Activated T-helper 1 cell treated with anti-CD3 and anti-CD28 coated beads, Interleukin-12 subunit alpha, Interleukin-12 subunit beta, Interleukin-2, Interleukin-4 antibody, amounts not matched to agents 30 ng/mL and 10 ng/mL and 1 ng/mL, durations not matched to agents 14 hours and 24 hours and 36 hours (primary cell): ENCODE measurements at regions not wholly inside any gene's neighbourhood (a gene's known extent, or its start where the extent isn't known, plus 50 kb on each side); places are given as distances from the start of the nearest gene placed in this dataset.

Source experiments
- DNase-seq: peaks from one replicate; pipeline ENCODE4 v3.0.0; 2021; ENCODE audit warnings: low spot score
- H3K27ac Mint-ChIP-seq: one replicate; pipeline ENCODE4 v1.8.0; 2021; ENCODE audit warnings: mild to moderate bottlenecking, mixed read lengths
- H3K27me3 Mint-ChIP-seq: one replicate; pipeline ENCODE4 v1.8.0; 2022; ENCODE audit warnings: mild to moderate bottlenecking, moderate library complexity, mixed read lengths; ENCODE audit not compliant: insufficient read depth
- H3K36me3 Mint-ChIP-seq: one replicate; pipeline ENCODE4 v1.8.0; 2021; ENCODE audit warnings: low read depth, mixed read lengths
- H3K4me1 Mint-ChIP-seq: one replicate; pipeline ENCODE4 v1.8.0; 2021; ENCODE audit warnings: low read depth, mixed read lengths
- H3K4me3 Mint-ChIP-seq: one replicate; pipeline ENCODE4 v1.8.0; 2021; ENCODE audit warnings: mild to moderate bottlenecking, moderate library complexity, mixed read lengths
- H3K9me3 Mint-ChIP-seq: one replicate; pipeline ENCODE4 v1.8.0; 2021; ENCODE audit warnings: mixed read lengths
- intact Hi-C: fragments of 100-400 bp; cut with micrococcal nuclease; formaldehyde crosslinking; loops from one replicate; pipeline ENCODE4 v1.15.1; 2024

DNA sequence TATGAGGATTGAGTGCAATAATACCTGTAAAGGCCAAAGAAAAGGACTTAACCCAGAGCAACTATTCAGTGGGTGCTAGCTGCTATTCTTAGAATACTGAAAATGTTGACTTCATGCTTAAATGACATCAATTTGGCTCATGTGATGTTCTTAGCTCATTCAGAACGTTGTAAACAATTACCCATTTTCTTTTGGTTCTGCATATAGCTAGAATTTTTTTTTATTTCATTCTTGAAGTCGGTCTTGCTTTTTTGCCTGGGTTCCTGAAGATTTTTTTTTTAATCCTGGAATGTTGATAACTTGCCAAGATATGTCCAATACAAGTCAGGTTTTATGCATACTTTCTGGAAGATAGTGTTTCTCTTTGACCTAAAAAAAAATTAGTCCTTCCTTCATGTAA lies 772.0 kb downstream of the LTN1 start:
- Mint-ChIP-seq H3K36me3 (no peaks in the 10 kb centered on the region), H3K4me1 (no peaks in the 10 kb centered on the region), H3K27me3 (no peaks in the 10 kb centered on the region), H3K4me3 (no peak overlapping the region), H3K9me3 (no peaks in the 10 kb centered on the region), H3K27ac (no peak overlapping the region)
- no peak for DNase-seq
- intact Hi-C loops = no loop called here

- Mint-ChIP-seq H3K9me3 (no peaks in the 10 kb centered on the region), H3K4me3 (no peak overlapping the region), H3K27me3 (no peaks in the 10 kb centered on the region), H3K36me3 (no peaks in the 10 kb centered on the region), H3K4me1 (no peaks in the 10 kb centered on the region), H3K27ac (no peak overlapping the region)
- intact Hi-C loops = no loop called here
- DNase-seq = no peak
Measured at GRCh38 chr21:28216976-28217523, 775.6 kb downstream of the LTN1 start.

- Mint-ChIP-seq H3K27me3 (no peaks in the 10 kb centered on the region), H3K9me3 (no peaks in the 10 kb centered on the region), H3K4me3 (no peak overlapping the region), H3K36me3 (no peaks in the 10 kb centered on the region), H3K27ac (no peak overlapping the region), H3K4me1 (no peaks in the 10 kb centered on the region)
- intact Hi-C loops = no loop called here
- no peak for DNase-seq
Measured at GRCh38 chr21:28215214-28215954, 777.3 kb downstream of the LTN1 start.

DNA sequence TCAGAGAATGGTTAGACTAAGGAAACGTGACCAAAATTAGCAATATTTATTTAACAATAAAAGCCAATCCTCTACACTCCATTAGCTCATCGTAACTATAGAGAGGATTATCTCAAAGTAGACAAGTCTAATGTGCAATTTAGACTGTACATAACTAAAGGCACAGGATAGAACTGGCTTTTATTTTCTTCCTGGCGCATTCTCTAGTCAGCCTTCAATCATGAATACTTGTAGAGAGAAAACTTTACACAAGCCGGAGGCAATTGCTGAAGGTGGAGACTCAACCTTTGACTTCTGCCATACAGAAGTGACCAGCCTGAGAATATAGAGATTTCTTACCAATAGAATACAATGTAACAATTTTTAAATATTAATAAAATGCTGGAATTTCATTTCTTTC lies 777.9 kb downstream of the LTN1 start:
- H3K4me3 Mint-ChIP-seq = no peak overlapping the region
- no peaks in the 10 kb centered on the region for H3K4me1 Mint-ChIP-seq
- H3K36me3 Mint-ChIP-seq = no peaks in the 10 kb centered on the region
- no peaks in the 10 kb centered on the region for H3K27me3 Mint-ChIP-seq
- no peak for DNase-seq
- intact Hi-C loops = no loop called here
- H3K9me3 Mint-ChIP-seq = no peaks in the 10 kb centered on the region
- H3K27ac Mint-ChIP-seq = no peak overlapping the region

DNA sequence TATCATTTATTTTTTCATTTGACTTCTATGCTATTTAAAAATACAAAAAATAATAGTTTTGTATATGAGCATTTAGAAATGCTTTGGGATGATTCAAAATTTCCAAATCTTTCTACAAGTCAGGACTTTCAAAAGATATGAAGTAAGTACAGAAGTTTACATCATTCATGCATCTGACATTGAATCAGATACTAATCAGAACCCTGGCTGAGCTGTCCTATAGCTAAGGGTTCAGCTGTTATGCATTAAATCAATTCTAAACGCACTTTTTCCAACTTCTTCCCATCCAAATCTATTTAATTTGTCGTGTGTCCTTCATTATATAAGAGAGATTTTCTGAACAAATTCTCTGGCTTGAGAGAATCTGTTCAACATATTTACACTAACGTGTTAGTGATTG lies 779.4 kb downstream of the LTN1 start:
- Mint-ChIP-seq H3K4me3 (no peak overlapping the region), H3K36me3 (no peaks in the 10 kb centered on the region), H3K27ac (no peak overlapping the region), H3K27me3 (no peaks in the 10 kb centered on the region), H3K9me3 (no peaks in the 10 kb centered on the region), H3K4me1 (no peaks in the 10 kb centered on the region)
- intact Hi-C loops = no loop called here
- DNase-seq = no peak

- H3K4me1 Mint-ChIP-seq = no peaks in the 10 kb centered on the region
- intact Hi-C loops = no loop called here
- no peak overlapping the region for H3K27ac Mint-ChIP-seq
- DNase-seq = no peak
- no peaks in the 10 kb centered on the region for H3K36me3 Mint-ChIP-seq
- H3K4me3 Mint-ChIP-seq = no peak overlapping the region
- no peaks in the 10 kb centered on the region for H3K9me3 Mint-ChIP-seq
- no peaks in the 10 kb centered on the region for H3K27me3 Mint-ChIP-seq
Measured at GRCh38 chr21:28212061-28212460, 780.6 kb downstream of the LTN1 start.

DNA sequence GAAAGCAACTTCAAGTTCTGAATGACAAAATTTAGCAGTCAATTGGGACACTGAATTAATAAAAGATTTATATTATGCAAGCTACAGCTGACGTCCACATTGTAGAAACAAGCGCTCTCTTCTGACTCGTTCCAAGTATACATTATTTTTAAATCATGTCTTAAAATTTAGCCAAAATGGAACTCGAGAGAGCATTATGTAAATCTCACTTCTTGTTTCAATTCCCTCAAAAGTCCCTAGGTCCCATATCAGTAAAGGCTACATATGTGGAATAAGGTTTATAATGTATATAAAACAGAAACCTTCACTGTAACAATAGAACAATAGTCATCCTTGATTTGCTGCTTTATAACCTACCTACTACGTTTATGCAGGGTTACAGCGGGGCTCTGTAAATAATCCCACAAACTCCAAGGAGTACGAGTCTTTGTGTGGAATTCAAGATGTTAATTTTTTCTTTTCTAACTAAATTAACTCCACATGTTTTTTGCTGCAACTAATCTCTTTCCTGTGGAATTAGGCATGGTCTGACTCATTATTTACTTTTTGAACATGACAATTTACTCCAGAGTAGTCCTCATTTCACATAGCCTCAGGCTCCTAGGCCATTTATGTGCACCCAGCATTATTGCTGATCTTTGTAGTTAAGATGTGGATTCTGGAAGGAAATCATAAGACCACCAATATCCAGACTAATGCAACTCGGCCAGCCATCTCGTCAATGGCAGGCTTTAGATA lies 785.1 kb downstream of the LTN1 start:
- intact Hi-C loops = no loop called here
- Mint-ChIP-seq H3K27me3 (no peaks in the 10 kb centered on the region), H3K9me3 (no peaks in the 10 kb centered on the region), H3K4me1 (no peaks in the 10 kb centered on the region), H3K4me3 (no peak overlapping the region), H3K36me3 (no peaks in the 10 kb centered on the region), H3K27ac (no peak overlapping the region)
- no peak for DNase-seq

DNA sequence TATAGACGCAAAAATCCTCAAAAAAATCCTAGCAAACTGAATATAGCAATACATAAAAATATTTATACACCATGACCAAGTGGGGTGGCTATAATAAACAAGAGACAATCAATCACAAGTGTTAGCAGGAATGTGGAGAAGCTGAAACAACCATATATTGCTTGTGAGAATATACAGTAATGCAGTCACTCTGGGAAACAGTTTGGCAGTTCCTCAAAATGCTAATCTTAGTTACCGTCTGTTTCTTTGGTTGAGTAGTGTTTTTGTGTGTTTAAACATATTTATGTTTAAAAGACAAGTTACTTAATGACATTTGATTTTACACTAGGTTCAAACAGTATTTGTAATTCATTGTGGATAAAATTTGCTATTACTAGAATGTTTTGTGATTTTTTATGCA lies 792.0 kb downstream of the LTN1 start:
- H3K27me3 Mint-ChIP-seq = no peaks in the 10 kb centered on the region
- no peak overlapping the region for H3K27ac Mint-ChIP-seq
- no peak overlapping the region for H3K4me3 Mint-ChIP-seq
- H3K4me1 Mint-ChIP-seq = no peaks in the 10 kb centered on the region
- peaks cover under 1% of the 10 kb centered on the region for H3K9me3 Mint-ChIP-seq
- no peaks in the 10 kb centered on the region for H3K36me3 Mint-ChIP-seq
- DNase-seq = no peak
- intact Hi-C loops = no loop called here

DNA sequence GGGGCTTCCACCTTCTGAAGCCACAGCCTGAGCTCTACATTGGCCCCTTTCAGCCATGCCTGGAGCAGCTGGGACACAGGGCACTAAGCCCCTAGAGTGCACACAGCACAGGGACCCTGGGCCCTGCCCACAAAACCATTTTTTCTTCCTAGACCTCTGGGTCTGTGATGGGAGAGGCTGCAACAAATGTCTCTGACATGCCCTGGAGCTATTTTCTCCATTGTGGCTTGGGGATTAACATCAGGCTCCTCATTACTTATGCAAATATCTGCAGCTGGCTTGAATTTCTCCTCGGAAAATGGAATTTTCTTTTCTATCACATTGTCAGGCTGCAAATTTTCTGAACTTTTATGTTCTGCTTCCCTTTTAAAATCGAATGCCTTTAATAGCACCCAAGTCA lies 795.7 kb downstream of the LTN1 start:
- no peak overlapping the region for H3K4me3 Mint-ChIP-seq
- no peak overlapping the region for H3K27ac Mint-ChIP-seq
- no peak for DNase-seq
- H3K27me3 Mint-ChIP-seq = no peaks in the 10 kb centered on the region
- intact Hi-C loops = no loop called here
- H3K9me3 Mint-ChIP-seq = peaks cover 12% of the 10 kb centered on the region
- H3K36me3 Mint-ChIP-seq = no peaks in the 10 kb centered on the region
- H3K4me1 Mint-ChIP-seq = no peaks in the 10 kb centered on the region

- no peak for DNase-seq
- H3K27ac Mint-ChIP-seq = no peak overlapping the region
- H3K27me3 Mint-ChIP-seq = no peaks in the 10 kb centered on the region
- H3K9me3 Mint-ChIP-seq = peaks cover 12% of the 10 kb centered on the region
- intact Hi-C loops = no loop called here
- no peak overlapping the region for H3K4me3 Mint-ChIP-seq
- H3K4me1 Mint-ChIP-seq = no peaks in the 10 kb centered on the region
- H3K36me3 Mint-ChIP-seq = no peaks in the 10 kb centered on the region
Measured at GRCh38 chr21:28193189-28193588, 799.5 kb downstream of the LTN1 start.

DNA sequence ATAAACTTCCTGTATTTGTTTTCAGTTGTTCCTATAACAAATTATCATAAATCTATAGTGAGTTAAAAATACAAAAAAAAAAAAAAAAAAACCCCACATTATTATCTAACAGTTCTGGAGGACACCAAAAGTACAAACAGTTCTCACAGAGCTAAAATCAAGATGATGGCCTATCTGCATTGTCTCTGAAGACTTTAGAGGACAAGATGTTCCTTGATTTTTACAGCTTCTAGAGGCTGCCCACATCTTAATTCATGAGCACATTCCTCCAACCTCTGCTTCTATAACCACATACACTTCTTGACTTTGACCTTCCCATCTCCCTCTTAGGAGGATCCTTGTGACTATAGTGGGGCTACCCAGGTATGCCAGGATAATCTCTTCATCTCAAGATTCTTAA lies 806.1 kb downstream of the LTN1 start:
- no peaks in the 10 kb centered on the region for H3K4me1 Mint-ChIP-seq
- no peak for DNase-seq
- H3K9me3 Mint-ChIP-seq = peaks cover 6% of the 10 kb centered on the region
- no peak overlapping the region for H3K27ac Mint-ChIP-seq
- no peak overlapping the region for H3K4me3 Mint-ChIP-seq
- no peaks in the 10 kb centered on the region for H3K27me3 Mint-ChIP-seq
- intact Hi-C loops = no loop called here
- no peaks in the 10 kb centered on the region for H3K36me3 Mint-ChIP-seq

GRCh38 chr21:28181730-28182129 lies 810.9 kb downstream of the LTN1 start:
- Mint-ChIP-seq H3K9me3 (peaks cover 6% of the 10 kb centered on the region), H3K4me3 (no peak overlapping the region), H3K27me3 (no peaks in the 10 kb centered on the region), H3K4me1 (no peaks in the 10 kb centered on the region), H3K27ac (no peak overlapping the region), H3K36me3 (no peaks in the 10 kb centered on the region)
- no peak for DNase-seq
- intact Hi-C loops = no loop called here

GRCh38 chr21:28179136-28179535 lies 813.5 kb downstream of the LTN1 start:
- Mint-ChIP-seq H3K9me3 (peaks cover 6% of the 10 kb centered on the region), H3K36me3 (no peaks in the 10 kb centered on the region), H3K4me3 (no peak overlapping the region), H3K4me1 (no peaks in the 10 kb centered on the region), H3K27ac (no peak overlapping the region), H3K27me3 (no peaks in the 10 kb centered on the region)
- intact Hi-C loops = no loop called here
- no peak for DNase-seq
